ENCODE measurements at regions not wholly inside any gene's neighbourhood (a gene's known extent, or its start where the extent isn't known, plus 50 kb on each side); places are given as distances from the start of the nearest gene placed in this dataset.

DNA sequence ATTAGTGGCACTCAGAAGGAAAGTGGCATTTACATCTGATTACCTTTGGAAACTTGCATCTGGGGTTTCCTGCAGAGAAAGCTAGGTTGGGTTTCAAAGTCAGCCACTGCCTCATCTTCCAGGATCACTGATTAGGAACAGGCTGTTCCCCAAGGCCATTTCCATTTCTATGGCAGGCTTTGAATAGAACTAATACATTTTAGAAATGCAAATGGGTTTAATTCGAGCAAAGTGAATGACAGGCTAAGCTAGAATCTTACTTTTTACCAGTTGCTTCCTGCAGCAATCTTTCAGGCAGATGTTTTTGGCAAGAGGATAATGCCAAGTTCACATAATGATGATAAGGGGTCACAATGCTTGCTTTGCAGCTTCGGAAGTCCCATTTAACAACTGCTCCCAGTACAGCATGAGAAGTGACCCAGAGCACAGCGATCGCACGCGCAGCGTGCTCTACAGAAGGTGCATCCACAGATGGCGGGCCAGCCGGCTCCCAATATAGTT is 336.7 kb downstream of the LPIN1 start:
- no peak for DNase-seq (ENCODE audit: low read depth, low spot score)

DNA sequence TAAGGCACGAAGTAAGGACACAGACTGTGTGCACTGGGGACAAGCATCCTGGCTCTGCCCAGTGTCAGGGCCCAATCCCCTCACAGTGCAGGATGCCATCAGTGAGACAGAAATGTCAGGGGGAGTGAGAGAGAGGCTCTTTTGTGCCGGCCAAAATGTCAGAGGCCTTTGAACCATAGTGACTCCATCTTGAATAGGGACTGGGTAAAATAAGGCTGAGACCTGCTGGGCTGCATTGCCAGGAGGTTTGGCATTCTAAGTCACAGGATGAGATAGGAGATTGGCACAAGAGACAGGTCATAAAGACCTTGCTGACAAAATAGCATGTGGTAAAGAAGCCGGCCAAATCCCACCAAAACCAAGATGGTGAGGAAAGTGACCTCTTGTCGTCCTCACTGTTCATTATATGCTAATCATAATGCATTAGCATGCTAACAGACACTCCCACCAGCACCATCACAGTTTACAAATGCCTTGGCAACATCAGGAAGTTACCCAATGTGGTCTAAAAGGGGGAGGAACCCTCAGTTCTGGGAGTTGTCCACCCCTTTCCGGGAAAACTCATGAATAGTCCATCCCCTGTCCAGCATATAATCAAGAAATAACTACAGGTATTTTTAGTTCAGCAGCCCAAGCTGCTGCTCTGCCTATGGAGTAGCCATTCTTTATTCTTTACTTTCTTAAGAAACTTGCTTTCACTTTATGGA is 337.4 kb downstream of the LPIN1 start:
- no peak for DNase-seq (ENCODE audit: low read depth, low spot score)

DNA sequence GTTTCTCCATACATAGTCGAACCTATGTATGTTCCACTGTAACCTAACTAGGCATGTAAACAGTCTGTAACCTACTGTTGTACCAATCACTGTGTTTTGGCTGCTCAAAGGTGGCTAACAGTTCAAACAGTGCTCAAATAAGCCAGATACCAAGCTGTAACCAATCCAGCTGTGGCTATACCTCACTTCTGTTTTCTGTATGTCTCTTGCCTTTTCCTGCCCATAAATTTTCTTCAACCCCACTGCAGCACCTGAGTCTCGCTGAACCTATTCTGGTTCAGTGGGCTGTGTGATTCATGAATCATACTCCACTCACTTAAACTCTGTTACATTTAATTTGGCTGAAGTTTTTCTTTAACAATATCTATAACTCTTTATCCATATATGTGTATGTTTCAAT is 340.7 kb downstream of the LPIN1 start:
- no peak for DNase-seq (ENCODE audit: low read depth, low spot score)

DNA sequence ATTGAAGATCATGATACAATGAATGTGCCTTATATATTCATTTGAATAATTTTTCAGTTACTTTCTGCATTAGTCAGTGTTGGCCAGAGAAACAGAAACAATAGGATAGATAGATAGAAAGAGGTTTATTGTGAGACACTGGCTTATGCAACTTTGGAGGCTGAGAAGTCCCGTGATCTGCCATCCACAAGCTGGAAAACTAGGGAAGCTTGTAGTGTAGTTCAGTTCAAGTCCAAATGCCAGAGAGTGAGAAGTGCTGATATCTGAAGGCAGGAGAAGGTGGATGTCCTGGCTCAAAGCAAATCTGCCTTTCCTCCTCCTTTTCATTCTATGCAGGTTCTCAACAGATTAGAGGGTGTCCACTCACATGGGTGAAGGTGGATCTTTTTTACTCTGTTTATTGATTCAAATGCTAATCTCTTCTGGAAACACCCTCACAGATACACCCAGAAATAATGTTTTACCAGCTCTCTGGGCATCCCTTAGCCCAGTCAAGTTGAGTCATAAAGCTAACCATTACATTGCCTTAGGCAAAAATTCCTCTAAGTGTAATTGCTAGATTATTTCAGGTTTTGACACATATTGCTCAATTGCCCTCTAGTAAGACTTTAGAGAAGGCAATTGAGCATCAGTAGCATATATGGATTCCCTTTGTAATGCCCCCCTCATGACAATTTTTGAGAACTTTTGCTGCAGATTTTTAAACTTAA is 341.4 kb downstream of the LPIN1 start:
- DNase-seq (ENCODE audit: low read depth, low spot score) = no peak

DNA sequence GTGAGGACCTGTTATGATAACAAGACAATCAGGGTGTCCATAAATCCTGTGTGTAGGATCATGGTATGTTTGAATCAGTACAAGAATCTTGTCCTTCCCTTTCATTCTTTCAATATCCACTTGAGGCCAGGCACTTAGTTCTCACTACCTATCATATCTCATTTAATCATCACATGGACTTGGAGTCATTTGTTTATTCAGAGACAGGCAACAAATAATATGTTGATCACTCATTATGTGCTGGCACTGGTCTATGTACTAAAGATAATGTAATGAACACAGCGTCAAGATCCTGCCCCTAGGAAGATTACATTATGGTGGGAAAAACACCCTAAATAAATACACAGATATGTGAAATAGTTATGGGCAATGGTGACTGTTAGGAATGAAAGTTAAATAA is 342.6 kb downstream of the LPIN1 start:
- no peak for DNase-seq (ENCODE audit: low read depth, low spot score)

DNA sequence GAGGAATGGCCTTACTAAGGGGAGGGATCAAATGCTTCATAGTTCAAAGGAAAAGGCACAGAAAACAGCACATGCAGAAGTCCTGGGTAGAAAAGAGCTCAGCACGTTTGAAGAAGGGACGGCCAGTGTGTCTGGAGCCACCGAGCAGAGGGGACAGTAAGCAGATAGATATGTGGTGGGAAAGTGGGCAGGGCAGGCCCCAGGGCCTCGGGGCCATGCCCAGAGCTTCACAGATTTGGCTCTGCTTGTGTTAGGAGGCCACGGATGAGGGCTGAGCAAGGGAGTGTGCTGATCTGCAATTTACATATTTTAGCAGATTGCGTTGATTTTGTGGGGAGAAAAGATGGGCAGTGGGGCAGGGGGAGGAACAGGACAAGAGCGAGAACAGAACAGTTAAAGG is 343.1 kb downstream of the LPIN1 start:
- no peak for DNase-seq (ENCODE audit: low read depth, low spot score)

DNA sequence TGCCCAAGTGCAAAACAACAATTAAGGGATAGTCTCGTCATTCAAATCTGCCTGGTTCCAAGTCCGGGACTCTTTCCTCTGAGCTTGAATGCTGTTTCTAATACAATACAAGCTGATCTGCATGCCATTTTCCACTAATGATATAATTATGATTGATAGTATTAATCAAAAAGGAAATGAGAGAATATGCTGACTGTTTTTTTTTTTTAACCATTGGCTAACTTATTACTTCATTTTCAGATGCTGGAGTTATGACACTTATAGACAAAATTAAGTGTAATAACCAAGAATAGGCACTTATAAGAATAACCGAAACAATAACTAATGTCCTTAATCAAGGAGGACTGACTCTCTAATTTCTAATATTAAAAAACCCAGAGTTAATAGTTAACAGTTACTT is 343.6 kb downstream of the LPIN1 start:
- no peak for DNase-seq (ENCODE audit: low read depth, low spot score)

DNA sequence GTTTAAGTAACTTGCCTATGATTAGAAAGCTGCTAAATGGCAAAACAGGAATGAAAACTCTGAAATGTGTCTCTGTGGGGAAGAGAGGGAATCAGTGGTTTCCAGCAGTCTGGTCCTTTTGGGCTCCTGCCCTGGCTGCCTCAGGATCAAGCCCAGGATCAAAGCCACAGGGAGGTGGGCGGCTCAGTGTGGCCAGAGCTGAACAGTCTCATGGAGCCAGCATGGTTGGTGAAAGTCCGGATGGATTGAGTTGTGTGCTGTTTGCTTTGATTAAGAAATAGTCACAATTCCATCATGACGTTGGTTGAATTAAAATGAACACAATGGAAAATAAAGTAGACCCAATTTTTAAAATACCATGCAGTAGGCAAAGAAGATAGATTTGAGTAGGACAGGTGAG is 344.2 kb downstream of the LPIN1 start:
- no peak for DNase-seq (ENCODE audit: low read depth, low spot score)

DNA sequence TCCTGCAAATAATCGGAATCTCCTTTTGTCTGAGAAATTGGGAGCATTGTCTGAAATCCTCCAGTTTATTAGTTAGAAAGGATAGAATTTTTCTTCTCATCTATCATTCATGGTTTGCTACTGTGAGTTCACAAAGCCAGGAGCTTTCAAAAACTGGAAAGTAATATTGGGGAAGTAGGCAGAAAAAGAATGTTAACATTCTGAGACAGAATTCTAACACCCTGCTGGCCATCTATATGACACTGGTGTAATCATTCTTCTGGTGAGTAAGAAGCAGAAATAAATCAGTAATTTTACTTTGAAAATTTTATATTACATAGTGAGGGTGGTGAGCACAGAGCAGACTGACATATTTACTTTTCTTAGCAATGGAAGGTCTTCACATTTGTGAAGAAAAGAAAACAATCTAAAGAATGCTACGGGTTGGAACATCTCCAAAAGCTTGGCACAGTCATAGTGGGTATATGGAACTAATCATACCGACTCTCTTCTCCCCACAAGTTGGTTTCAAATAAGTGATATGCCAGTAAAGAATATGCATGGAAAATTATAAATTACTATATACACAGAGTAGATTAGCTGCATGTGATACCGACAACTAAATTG is 344.9 kb downstream of the LPIN1 start:
- DNase-seq (ENCODE audit: low read depth, low spot score) = no peak

DNA sequence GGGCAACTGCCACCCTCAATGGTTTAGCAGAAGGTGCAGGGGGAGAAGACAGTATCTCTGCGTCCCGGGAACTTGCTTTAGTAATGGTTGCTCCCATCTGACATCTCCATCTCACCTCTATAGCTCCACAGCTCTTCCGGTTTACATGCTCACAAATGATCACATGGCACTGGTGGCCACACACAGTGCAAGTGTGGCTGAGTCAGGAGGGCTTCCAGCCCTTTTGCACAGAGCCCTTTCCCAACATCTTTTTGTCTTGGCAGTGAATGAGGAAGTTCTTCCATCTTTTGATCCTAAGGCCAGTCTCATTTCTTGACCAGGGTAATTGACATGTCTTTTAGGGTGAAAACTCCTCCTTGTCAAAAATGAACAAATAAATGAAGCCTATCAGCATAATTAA is 347.7 kb downstream of the LPIN1 start:
- DNase-seq (ENCODE audit: low read depth, low spot score) = no peak

DNA sequence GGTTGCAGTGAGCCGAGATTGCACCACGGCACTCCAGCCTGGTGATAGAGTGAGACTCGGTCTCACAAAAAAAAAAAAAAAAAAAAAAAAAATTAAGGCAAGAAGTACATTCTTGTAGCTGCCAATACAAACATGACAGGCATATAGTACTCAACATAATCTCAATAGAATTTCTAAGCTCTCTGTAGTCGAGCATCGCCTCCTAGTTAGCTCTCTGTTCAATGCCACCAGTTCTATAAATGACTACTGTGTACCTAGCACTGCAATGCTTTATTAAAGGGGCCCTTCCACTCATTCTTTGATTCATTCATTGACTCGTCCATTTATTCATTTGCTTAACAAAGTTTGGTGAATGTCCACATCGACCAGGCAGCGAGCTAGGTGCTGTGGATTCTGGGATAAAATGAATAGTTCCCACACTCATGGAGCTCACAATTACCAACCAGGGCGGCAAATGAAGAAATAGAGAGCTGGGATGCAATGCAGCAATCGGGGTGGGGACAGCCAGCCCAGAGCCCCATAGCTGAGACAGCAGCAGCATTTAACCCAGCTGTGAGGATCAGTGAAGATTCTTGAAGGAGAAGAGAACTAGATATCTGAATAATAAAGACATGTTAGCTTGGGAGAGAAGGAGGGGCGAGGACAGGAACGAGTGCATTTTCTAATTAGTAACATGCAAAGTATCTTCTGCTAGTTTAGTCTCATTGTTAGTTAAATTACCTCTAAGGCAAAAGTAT is 349.8 kb downstream of the LPIN1 start:
- no peak for DNase-seq (ENCODE audit: low read depth, low spot score)

DNA sequence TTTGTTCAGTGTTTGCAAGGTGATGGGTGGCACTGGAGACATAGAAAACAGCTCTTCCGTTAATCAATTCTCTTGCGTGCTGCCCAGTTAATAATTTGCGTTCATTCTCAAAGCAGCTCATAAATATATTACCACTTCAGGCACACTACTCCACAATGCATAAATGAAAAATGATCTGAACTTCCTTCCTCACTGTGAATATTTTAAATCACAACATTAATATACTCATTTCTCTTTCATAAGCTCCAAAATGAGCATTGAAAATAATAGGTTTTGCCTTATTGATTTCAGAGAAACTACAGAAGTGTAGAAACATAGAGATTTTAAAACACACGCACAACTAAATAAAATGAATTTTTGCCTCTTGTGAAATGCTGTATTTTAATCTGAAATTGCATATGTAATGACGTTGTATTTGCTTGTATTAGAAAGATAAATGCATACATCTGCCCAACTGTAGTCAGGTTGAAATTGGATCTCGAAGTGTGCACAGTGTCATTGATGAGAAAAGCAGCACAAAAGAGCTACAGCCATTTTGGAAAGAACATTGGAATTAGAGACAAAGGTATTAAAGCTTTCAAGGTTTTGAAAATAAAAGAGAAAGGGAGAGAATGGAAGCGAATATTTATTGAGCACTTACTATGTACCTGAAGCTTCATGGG is 350.5 kb downstream of the LPIN1 start:
- no peak for DNase-seq (ENCODE audit: low read depth, low spot score)

DNA sequence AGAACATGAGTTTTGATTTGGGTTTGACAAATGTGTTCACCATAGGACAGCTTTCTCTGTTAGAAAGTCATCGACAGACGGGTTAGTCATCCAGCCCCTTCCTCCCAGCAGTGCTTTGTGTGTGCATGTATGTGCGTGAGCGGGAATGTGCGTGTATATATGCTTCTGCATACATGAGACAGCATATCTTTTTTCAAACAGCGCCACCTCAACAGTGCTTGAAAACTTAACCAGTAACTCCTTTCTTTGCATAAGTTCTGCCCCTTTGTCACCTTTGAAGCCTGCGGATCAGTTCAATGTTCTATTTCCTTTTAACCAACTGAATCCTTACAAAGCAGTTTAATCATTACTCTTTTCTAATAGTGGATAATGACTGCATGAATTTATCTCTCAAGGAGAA is 351.4 kb downstream of the LPIN1 start:
- DNase-seq (ENCODE audit: low read depth, low spot score) = no peak

DNA sequence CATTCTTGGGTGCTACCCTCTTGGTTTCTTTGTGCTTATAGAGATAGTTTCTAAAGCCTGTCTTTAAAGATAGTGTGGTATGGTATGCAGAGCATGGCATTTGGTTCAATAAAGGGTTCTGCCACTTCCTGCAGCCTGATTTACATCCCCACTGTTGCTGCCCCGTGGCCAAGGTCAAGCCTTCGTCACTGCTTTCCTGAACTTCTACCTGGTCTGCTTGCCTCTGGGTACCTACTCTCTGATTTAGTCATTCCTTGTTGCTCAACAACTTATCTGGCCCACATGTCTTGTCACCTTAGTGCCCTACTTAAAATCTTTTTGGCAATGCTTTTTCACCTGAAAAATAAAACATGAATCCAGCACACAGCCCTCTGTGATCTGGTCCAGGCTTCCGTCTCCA is 352.9 kb downstream of the LPIN1 start:
- DNase-seq (ENCODE audit: low read depth, low spot score) = no peak

DNA sequence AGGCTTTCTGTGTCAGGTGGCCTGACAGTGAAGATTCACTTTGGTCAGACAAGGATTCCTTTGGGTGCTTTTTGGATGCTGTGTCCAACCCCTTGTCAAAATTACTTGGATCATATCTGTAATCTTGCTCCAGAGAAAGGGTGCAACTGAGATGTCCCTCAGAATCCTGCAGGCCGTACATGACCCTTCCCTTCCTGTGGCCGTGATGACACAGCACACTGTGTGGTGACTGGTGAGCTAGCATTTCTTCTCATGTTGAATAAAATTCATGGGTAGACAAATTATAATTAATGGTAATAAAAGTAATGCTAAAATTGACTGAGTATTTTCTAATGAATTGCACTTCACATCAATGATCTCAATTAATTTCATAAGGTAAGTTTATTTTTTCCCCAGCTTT is 356.2 kb downstream of the LPIN1 start:
- no peak for DNase-seq (ENCODE audit: low read depth, low spot score)

DNA sequence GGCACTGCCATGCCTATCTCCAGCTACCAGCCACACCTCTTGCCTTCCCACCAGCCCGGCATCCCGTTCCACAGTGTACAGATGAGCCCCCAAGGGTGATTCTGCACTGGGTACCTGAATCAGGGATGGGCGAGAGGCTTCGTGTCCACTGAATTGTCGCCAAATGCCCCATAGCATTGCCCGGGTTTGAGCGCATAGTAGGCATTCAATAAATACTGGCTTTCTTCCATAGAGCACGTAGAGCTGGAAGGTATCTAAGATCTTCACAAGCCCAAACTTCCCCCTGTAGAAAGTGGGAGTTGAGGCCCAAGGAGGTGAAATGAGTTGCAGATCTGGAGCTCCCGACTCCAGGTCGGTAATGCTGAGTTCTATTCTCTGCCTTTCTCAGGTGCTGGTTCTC is 358.7 kb downstream of the LPIN1 start:
- DNase-seq (ENCODE audit: low read depth, low spot score) = no peak

DNA sequence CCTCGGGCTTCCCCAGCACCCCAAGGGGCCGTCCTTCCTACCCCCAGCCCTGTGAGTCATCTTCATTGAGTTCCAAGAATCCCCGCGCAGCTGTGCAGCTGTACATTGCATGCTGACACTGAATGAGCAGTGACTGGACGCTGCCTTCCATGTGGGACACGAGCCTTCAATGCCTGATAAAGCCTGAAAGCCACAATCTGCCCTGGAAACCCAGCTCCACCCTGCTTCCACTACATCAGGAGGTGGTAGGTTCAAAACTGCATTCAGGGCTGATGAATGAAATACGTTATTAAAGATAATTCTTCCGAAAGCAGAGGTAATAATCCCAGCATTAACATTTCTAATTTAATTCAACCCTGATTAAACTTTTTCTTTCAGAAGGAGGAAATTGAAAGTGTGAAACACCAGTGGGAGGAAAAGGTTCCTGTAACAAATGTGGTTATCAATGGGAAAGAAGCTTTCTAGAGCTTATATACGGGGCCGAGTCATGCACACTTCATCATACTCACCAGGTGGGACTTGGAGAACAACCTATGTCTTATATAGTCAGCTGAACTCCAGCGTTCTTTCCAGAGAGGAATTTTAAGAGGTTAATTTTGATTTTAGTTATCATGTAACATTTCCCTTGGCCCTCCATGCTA is 360.1 kb downstream of the LPIN1 start:
- no peak for DNase-seq (ENCODE audit: low read depth, low spot score)

DNA sequence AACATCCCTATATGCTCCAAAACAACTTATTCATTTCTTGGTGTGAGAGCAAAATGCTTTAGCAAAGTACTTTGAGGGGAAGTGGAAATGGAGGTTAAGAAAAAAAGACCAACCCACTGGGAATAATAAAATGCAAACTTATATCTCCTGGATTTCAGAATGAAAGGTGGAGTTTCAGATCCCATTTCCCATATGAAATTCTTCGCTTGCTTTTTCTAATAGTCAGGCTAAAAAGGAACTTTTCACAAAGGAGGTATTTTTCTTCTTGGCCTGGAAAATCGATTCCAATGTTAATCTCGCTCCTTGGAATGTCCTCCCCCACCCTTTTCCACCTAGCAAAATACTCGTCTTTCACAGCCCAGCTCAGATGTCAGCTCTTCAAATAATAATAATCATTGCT is 360.9 kb downstream of the LPIN1 start:
- no peak for DNase-seq (ENCODE audit: low read depth, low spot score)

DNA sequence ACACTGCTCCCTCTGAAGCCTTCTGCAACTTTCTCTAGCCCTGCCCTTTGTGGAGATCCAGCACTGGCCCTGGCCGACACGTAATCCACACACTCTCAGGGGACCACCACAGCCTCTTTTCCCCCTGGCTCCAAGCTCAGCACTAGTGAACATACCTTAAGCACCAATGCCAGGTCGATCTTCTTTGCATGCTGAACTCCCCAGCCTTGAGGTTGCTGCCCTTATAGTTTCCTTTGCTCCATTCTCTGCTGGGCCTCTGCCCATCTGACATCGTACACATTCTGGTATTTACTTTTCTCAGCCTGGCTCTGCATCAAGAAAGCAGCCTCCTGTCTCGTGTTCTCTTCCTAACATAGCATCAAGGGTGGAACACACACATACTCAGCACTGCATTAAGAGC is 361.5 kb downstream of the LPIN1 start:
- DNase-seq (ENCODE audit: low read depth, low spot score) = no peak

DNA sequence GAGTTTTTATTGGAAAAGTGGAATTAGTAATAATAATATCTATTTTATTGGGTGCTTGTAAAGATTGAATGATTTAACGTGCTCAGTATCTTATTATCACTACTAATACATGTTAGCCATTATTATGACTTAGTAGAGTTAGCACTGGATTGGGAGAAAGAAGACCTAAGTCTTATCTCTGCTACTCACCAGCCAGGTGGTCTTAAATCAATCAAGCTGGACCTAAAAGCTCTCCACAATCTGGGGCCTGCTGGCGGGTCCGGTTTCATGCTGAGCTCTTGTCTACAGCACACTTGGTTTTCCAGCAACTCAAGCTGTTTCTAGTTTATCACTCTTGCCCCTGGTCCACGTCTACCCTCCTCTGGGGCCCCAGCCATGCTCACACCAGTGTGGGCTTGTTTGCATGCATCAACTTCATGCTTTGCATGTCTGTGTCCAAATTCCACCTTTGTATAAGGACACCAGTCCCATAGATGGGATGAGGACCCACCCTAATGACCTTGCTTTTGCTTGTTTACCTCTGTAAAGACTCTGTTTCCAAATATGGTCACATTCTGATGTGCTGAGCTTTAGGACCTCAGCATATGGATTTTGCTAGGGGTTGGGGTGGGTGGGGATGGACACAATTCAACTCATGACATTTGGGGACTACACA is 363.1 kb downstream of the LPIN1 start:
- DNase-seq (ENCODE audit: low read depth, low spot score) = no peak

DNA sequence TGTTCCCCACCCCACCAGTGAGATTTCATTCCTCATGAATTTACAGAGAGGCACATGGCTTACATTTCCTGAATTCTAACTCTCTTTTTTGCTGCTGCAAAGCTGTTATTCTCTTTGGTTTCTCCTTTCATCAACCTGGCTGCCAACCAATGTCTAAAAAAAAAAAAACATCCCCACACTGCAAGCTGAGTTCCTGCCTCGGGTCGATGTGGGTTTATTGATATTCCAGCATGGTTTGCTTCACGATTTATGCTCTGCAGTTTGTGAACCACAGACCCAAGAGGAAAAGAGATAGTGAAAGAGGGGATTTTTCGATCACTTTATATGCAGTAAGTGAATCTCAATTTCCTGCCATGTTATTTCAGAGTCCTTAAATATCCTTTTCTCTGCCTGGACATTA is 363.6 kb downstream of the LPIN1 start:
- no peak for DNase-seq (ENCODE audit: low read depth, low spot score)
